NCI-H1092 treated with DMSO at 0.1 percent for 48 hours (cell line): ENCODE measurements at regions not wholly inside any gene's neighbourhood (a gene's known extent, or its start where the extent isn't known, plus 50 kb on each side); places are given as distances from the start of the nearest gene placed in this dataset.
"Not testable (repeated sequence)": the region's sequence is repeated elsewhere in the genome, so short reads cannot be mapped to it uniquely, and the experiment has no call there.

Experiments used
- DNase-seq: peaks from one replicate; lab custom pipeline; 2025; lab: John Stamatoyannopoulos, UW

DNA sequence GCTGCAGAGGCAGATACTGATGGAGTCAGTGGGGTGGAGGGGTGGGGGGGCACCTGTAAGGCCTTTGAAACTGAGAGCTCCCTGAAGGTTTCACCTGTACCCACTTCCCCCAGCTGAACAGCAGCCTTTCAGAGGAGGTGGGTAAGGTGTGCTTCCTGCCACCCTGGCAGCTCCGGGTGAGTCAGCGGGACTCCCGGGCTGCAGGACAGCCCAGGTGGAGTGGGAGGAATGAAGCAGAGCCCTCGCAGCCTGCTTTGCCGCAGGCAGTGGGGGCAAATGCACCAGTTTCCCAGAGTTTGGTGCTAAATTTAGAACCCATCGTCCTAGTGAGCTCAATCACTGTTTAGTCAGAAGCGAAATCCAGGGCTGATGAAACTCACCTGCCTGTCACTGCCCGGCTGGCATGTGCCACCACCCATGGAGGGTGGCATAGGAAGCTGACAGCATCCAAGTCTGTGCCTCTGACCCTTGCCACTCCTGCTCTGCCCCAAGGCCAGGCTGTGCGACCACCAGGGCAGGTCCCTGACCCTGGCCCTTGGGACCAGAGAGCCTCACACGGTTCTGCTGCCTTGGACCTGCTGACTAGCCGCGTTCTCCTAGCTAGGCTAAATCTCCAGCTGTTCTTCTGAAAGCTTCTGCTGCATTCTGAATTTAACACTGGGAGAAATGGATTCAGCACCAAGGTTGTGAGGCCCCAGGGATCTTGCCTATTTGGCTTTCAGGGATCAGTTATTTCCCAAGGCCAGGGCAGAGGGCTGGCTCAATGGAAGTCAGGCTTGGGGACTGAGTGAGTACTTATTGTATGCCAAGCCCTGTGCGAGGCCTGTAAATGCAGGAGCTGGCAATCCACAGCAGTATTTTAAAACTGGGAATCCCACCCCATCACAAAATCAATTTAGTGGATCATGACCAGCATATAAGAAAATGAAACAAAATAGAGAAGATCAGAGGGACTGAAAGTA lies 67.3 kb upstream of the RASGRF1 start:
- no peak for DNase-seq

DNA sequence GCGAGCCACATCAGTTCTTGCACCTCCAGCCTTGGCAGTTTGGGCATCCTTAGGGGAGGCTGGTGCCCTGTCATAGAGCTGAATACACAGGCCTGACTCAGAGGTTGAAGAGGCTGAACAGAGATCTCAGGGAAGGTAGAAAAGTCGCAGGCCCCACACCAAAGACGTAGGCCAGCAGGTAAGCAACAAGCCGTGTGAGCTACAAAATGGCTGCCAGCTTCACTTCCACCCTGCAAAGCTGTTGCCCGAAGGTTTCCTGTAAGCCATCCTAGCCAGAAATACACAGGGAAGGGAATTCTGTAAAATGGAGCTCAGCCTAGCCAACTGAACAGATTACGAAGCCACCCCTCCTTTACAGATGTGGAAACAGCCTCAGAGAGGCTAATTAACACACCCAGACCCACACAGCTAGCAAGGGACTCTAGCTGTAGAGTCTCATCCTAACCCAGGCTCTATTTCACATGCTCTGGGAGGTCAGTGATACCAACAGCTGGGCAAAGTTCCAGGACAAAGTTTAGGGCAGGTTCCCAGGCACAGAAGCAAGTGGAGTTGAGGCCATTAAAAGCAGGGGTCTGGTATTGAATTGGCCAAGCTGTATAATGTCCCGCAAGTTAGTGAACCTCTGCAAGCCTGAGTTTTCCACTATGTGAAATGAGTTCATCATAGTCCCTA lies 66.3 kb upstream of the RASGRF1 start:
- no peak for DNase-seq

DNA sequence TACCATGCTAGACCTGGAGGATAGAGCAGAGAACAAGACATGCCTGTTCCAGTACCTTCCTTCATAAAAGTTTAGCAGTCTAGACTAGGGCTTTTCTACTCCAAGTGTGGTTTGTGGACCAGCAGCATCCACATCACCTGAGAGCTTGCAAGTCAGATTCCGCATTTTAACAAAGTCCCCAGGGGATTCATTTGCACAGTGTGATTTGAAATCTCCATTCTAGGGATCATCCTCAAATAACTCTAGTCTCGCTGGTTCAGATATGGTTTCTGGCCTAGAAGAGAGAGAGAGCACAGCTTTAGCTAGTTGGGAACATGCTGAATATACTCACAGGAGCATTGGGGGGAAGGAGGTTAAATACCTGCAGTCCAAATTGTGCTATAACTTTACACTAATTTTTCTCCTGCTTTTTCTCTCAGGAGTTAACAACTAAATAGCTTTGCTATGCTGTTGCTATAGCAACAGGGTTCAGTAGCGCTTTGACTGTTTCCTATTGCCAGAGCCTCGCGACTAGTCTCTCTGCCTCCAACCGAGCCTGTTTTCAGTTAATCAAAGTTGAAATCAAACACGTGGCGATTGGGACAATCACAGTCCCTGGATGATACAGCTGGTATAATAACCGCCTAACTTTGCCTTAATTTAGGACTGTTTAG lies 64.0 kb upstream of the RASGRF1 start:
- DNase-seq, result no peak

DNA sequence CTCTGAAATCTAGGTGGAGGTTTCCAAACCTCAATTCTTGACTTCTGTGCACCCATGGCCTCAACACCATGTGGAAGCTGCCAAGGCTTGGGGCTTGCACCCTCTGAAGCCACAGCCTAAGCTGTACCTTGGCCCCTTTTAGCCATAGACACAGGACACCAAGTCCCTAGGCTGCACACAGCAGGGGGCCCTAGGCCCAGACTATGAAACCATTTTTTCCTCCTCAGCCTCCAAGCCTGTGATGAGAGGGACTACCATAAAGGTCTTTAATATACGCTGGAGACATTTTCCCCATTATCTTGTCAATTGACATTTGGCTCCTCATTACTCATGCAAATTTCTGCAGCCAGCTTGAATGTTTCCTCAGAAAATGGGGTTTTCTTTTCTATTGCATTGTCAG lies 53.7 kb upstream of the RASGRF1 start:
- DNase-seq, result not testable (repeated sequence)

DNA sequence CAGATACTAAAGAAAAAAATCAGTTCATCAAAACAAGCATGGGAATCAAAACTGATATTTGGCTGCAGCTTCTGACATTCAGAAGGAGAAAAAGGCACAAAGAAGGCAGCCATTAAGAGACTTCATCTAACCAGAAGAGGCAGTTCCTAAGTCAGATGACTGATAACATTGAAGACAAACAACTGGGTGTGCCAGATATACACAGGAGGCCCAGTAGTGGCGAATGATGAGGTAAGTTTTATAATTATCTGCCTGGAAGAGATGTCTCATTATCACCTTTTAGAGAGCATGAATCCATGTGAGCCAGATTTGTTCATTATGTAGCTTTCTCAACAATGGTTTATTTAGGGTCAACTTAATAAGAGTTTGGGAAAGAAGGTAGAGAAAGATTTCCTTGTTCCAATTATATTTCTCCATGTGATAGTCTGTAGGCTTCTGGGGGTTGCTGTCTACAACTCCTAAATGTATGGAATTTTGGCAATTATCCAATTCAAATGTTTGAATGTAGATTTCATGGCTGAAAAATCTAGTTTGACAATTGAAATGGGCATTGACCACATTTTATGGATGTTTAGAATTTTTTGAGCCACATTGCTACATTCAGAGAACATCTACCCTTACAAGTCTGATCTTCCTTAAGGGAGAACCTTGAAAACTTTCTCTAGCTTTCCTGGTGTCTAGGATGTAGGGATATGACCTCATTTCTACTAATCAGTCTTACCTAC lies 50.4 kb upstream of the RASGRF1 start:
- DNase-seq, result no peak
